Mesothelial cell of epicardium (in vitro differentiated cells): ENCODE measurements at regions not wholly inside any gene's neighbourhood (a gene's known extent, or its start where the extent isn't known, plus 50 kb on each side); places are given as distances from the start of the nearest gene placed in this dataset.

Experiments
- DNase-seq, 2 experiments: peaks; one replicate each; pipeline ENCODE4 v3.0.0; 2021; ENCODE audit warnings: low spot score in 2 of 2; ENCODE audit not compliant: unreplicated experiment in 2 of 2
- H3K27ac Mint-ChIP-seq: 2 replicates; pipeline ENCODE4 v1.8.0; 2021; ENCODE audit warnings: mixed read lengths
- H3K27me3 Mint-ChIP-seq: 2 replicates; pipeline ENCODE4 v1.8.0; 2021; ENCODE audit warnings: low read depth, mixed read lengths
- H3K36me3 Mint-ChIP-seq: 2 replicates; pipeline ENCODE4 v1.8.0; 2021; ENCODE audit warnings: mixed read lengths
- H3K4me1 Mint-ChIP-seq: 2 replicates; pipeline ENCODE4 v1.8.0; 2021; ENCODE audit warnings: mixed read lengths
- H3K4me3 Mint-ChIP-seq: 2 replicates; pipeline ENCODE4 v1.8.0; 2021; ENCODE audit warnings: mild to moderate bottlenecking, moderate library complexity, mixed read lengths
- H3K9me3 Mint-ChIP-seq: 2 replicates; pipeline ENCODE4 v1.8.0; 2021; ENCODE audit warnings: mixed read lengths
- CTCF ChIP-seq: fragments of 200-600 bp; sonication (generic); IDR thresholded peaks from one replicate; pipeline ENCODE4 v1.5.0; 2021; ENCODE audit warnings: antibody characterized with exemption; ENCODE audit not compliant: unreplicated experiment

- Mint-ChIP-seq H3K4me1 (no peaks in the 10 kb centered on the region), H3K36me3 (no peaks in the 10 kb centered on the region), H3K4me3 (no peak overlapping the region), H3K27me3 (no peaks in the 10 kb centered on the region), H3K27ac (no peak overlapping the region), H3K9me3 (no peaks in the 10 kb centered on the region)
- DNase-seq, result peak in 1 of 2 experiments; percentile 29
- TF ChIP-seq CTCF, result no peak
Measured at GRCh38 chr14:101501858-101502615, 59.3 kb upstream of the DIO3 start.

- H3K27ac Mint-ChIP-seq, result no peak overlapping the region
- H3K9me3 Mint-ChIP-seq, result no peaks in the 10 kb centered on the region
- TF ChIP-seq CTCF, result no peak
- H3K36me3 Mint-ChIP-seq, result no peaks in the 10 kb centered on the region
- H3K4me3 Mint-ChIP-seq, result no peak overlapping the region
- DNase-seq, result peak in 1 of 2 experiments; percentile 24
- H3K4me1 Mint-ChIP-seq, result no peaks in the 10 kb centered on the region
- no peaks in the 10 kb centered on the region for H3K27me3 Mint-ChIP-seq
Measured at GRCh38 chr14:101502761-101503392, 58.4 kb upstream of the DIO3 start.

- Mint-ChIP-seq H3K27ac (no peak overlapping the region), H3K27me3 (no peaks in the 10 kb centered on the region), H3K4me1 (no peaks in the 10 kb centered on the region), H3K9me3 (no peaks in the 10 kb centered on the region), H3K36me3 (no peaks in the 10 kb centered on the region), H3K4me3 (no peak overlapping the region)
- TF ChIP-seq CTCF, result no peak
- DNase-seq, result peak in 1 of 2 experiments; percentile 21
Measured at GRCh38 chr14:101503431-101504095, 57.7 kb upstream of the DIO3 start.

GRCh38 chr14:101504096-101504948 lies 57.0 kb upstream of the DIO3 start:
- TF ChIP-seq CTCF, result no peak
- Mint-ChIP-seq H3K27ac (no peak overlapping the region), H3K27me3 (no peaks in the 10 kb centered on the region), H3K4me1 (no peaks in the 10 kb centered on the region), H3K4me3 (no peak overlapping the region), H3K36me3 (no peaks in the 10 kb centered on the region), H3K9me3 (no peaks in the 10 kb centered on the region)
- peak in 1 of 2 experiments; percentile 33 for DNase-seq

- no peak overlapping the region for H3K4me3 Mint-ChIP-seq
- no peaks in the 10 kb centered on the region for H3K36me3 Mint-ChIP-seq
- H3K27me3 Mint-ChIP-seq, result no peaks in the 10 kb centered on the region
- H3K9me3 Mint-ChIP-seq, result no peaks in the 10 kb centered on the region
- no peak for TF ChIP-seq CTCF
- H3K4me1 Mint-ChIP-seq, result no peaks in the 10 kb centered on the region
- no peak overlapping the region for H3K27ac Mint-ChIP-seq
- DNase-seq, result peak in 1 of 2 experiments; percentile 37
Measured at GRCh38 chr14:101505236-101505970, 55.9 kb upstream of the DIO3 start.
